ENCODE measurements at regions not wholly inside any gene's neighbourhood (a gene's known extent, or its start where the extent isn't known, plus 50 kb on each side); places are given as distances from the start of the nearest gene placed in this dataset.

DNA sequence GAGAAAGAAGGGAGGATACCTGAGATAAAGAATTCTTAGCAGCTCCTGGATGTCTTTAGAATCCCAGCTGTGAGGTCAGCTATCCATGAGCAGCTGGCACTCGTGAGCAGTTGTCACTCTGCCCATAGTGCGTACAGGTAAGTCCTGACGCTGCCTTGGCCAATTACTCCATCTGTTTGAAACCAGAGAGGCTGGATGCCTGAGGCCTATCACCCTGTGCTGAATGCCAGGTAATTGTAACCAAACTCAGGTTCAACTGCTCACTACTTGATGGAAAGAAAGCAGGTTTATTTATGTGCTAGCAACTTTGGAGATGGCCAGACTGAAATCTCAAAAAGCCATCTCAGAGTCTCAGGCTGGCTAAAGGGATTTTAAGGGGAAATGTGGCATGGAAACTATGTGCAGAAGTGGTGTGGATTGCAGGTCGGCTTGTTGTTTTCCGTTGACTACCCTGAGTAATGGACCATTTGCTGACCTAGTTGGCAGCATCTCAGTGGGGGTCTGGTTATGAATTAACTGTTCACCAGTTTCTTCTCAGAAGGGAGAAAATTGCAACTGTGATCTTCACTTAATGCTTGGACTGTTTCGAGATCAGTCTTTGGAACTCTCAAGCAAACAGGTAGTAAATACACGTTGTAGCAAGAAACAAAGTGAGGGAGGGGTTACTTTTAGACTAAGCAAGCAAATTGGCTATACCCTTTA, 1614.0 kb upstream of the PCDH10 start:
- ATAC-seq (ENCODE audit: low read depth) (no peak), DNase-seq (no peak)
- 98% methylated on average over 5 of the region's 7 CpGs for WGBS (ENCODE audit: insufficient coverage)
- Histone ChIP-seq H3K4me3 (ENCODE audit: control extremely low read depth in 1 of 5, extremely low read depth in 1 of 5, insufficient read depth in 1 of 5, low read depth in 2 of 5, low read length in 4 of 5) (no peak overlapping the region), H3K27me3 (replicated peaks in 1 of 4; ENCODE audit: control extremely low read depth in 1 of 4, control insufficient read depth in 3 of 4, insufficient read depth in 4 of 4, low read length in 3 of 4) (no peaks in the 10 kb centered on the region), H3K36me3 (replicated peaks in 1 of 2; ENCODE audit: control extremely low read depth in 1 of 2, control insufficient read depth in 1 of 2, extremely low read depth in 1 of 2, insufficient read depth in 2 of 2, low read length in 1 of 2) (no peaks in the 10 kb centered on the region), H2AFZ (ENCODE audit: insufficient read depth, low read depth, low read length, poor library complexity, severe bottlenecking) (no peak overlapping the region), H3K9me3 (ENCODE audit: control extremely low read depth in 1 of 3, control insufficient read depth in 2 of 3, insufficient read depth in 1 of 3, low read length in 2 of 3) (peaks cover 0 to 4% (median 0%) of the 10 kb centered on the region in 3 donors), H3K79me2 (ENCODE audit: control insufficient read depth, insufficient read depth, low read length) (no peaks in the 10 kb centered on the region), H3K27ac (ENCODE audit: low read length in 2 of 2) (no peak overlapping the region), H4K20me1 (ENCODE audit: control insufficient read depth, insufficient read depth, low read length, poor library complexity, severe bottlenecking) (no peaks in the 10 kb centered on the region), H3K9ac (ENCODE audit: low read length) (no peak overlapping the region), H3K4me2 (replicated peaks; ENCODE audit: low read depth, low read length, poor library complexity, severe bottlenecking) (no peak overlapping the region), H3K4me1 (ENCODE audit: control insufficient read depth in 2 of 2, insufficient read depth in 2 of 2, low read length in 2 of 2) (no peaks in the 10 kb centered on the region)
- POLR2A ChIA-PET, result no interaction called here
- H3K4me3 Mint-ChIP-seq, result no peak overlapping the region
- H3K27me3 Mint-ChIP-seq, result no peaks in the 10 kb centered on the region
- H3K9me3 Mint-ChIP-seq (ENCODE audit: insufficient read depth), result peaks cover 2% of the 10 kb centered on the region
- no peak overlapping the region for H3K27ac Mint-ChIP-seq
- H3K4me1 Mint-ChIP-seq, result no peaks in the 10 kb centered on the region
- CTCF ChIA-PET, result interaction anchor here (0.7 kb wide), 1 partner anchor 16 kb away, joined by 4 read pairs; no protein-coding TSS in a partner anchor
- intact Hi-C loops (cut with micrococcal nuclease), result no loop called here
- TF ChIP-seq EZH2 (IDR thresholded peaks at IDR 0.05; ENCODE audit: borderline replicate concordance, insufficient read depth, low read depth, low read length, poor library complexity, severe bottlenecking), result no peak
- TF ChIP-seq, protein P1, sequence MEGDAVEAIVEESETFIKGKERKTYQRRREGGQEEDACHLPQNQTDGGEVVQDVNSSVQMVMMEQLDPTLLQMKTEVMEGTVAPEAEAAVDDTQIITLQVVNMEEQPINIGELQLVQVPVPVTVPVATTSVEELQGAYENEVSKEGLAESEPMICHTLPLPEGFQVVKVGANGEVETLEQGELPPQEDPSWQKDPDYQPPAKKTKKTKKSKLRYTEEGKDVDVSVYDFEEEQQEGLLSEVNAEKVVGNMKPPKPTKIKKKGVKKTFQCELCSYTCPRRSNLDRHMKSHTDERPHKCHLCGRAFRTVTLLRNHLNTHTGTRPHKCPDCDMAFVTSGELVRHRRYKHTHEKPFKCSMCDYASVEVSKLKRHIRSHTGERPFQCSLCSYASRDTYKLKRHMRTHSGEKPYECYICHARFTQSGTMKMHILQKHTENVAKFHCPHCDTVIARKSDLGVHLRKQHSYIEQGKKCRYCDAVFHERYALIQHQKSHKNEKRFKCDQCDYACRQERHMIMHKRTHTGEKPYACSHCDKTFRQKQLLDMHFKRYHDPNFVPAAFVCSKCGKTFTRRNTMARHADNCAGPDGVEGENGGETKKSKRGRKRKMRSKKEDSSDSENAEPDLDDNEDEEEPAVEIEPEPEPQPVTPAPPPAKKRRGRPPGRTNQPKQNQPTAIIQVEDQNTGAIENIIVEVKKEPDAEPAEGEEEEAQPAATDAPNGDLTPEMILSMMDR (IDR thresholded peaks at IDR 0.05), result no peak

DNA sequence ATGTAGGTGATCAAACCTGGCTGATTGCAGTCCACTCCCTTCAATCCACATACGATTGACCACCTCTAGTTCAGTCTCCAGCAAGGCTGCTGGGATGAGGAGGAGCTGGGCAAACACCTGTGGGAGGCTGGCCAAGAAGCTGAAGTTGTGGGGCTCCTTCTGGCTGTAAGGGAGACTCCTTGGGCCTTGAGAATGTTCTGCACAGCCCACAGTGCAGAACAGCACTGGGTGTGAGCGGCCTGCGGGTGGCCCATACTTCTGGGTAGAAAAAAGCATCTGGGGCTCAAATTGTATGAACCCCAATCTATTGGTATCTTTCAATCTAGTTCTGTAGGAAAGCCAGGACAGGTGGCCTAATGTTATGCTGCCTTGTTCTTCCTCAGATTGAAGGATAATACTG, 1608.8 kb upstream of the PCDH10 start:
- intact Hi-C loops (cut with micrococcal nuclease), result no loop called here
- Mint-ChIP-seq H3K9me3 (ENCODE audit: insufficient read depth) (no peaks in the 10 kb centered on the region), H3K4me1 (no peaks in the 10 kb centered on the region), H3K4me3 (no peak overlapping the region), H3K27me3 (no peaks in the 10 kb centered on the region), H3K27ac (no peak overlapping the region)
- ChIA-PET CTCF (no interaction called here), POLR2A (no interaction called here)
- ATAC-seq (ENCODE audit: low read depth), result no peak
- Histone ChIP-seq H2AFZ (ENCODE audit: insufficient read depth, low read depth, low read length, poor library complexity, severe bottlenecking) (no peak overlapping the region), H3K27ac (ENCODE audit: low read length in 2 of 2) (no peak overlapping the region), H3K9me3 (ENCODE audit: control extremely low read depth in 1 of 3, control insufficient read depth in 2 of 3, insufficient read depth in 1 of 3, low read length in 2 of 3) (no peaks in the 10 kb centered on the region), H3K36me3 (replicated peaks in 1 of 2; ENCODE audit: control extremely low read depth in 1 of 2, control insufficient read depth in 1 of 2, extremely low read depth in 1 of 2, insufficient read depth in 2 of 2, low read length in 1 of 2) (no peaks in the 10 kb centered on the region), H3K4me3 (ENCODE audit: control extremely low read depth in 1 of 5, extremely low read depth in 1 of 5, insufficient read depth in 1 of 5, low read depth in 2 of 5, low read length in 4 of 5) (no peak overlapping the region), H3K27me3 (replicated peaks in 1 of 4; ENCODE audit: control extremely low read depth in 1 of 4, control insufficient read depth in 3 of 4, insufficient read depth in 4 of 4, low read length in 3 of 4) (no peaks in the 10 kb centered on the region), H3K4me1 (ENCODE audit: control insufficient read depth in 2 of 2, insufficient read depth in 2 of 2, low read length in 2 of 2) (no peaks in the 10 kb centered on the region), H3K9ac (ENCODE audit: low read length) (no peak overlapping the region), H4K20me1 (ENCODE audit: control insufficient read depth, insufficient read depth, low read length, poor library complexity, severe bottlenecking) (no peaks in the 10 kb centered on the region), H3K4me2 (replicated peaks; ENCODE audit: low read depth, low read length, poor library complexity, severe bottlenecking) (no peak overlapping the region), H3K79me2 (ENCODE audit: control insufficient read depth, insufficient read depth, low read length) (no peaks in the 10 kb centered on the region)
- no peak for DNase-seq
- WGBS (ENCODE audit: insufficient coverage), result 94% methylated on average over 2 of the region's 3 CpGs
- TF ChIP-seq, protein P1 (IDR thresholded peaks at IDR 0.05), result no peak
- no peak for TF ChIP-seq EZH2 (IDR thresholded peaks at IDR 0.05; ENCODE audit: borderline replicate concordance, insufficient read depth, low read depth, low read length, poor library complexity, severe bottlenecking)

All from B cell (primary cell).